ENCODE measurements at regions not wholly inside any gene's neighbourhood (a gene's known extent, or its start where the extent isn't known, plus 50 kb on each side); places are given as distances from the start of the nearest gene placed in this dataset.

DNA sequence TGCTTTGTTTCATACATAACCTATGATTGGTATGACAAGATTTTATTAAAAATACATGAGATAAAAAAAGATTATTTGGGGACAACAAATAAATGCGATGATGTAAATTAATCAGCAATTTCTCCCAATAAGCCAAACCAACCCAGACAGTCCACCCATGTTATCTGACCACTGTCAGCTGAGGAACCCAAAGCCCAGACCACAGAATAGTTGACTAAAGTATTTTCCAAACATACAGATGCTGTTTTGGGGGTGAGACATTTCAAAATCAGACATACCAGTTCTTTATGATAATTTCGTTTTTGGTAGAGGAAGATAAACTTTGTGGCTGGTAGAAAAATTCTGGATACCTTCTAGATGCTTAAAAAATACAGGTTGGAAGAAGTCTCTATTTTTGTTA is 650.8 kb upstream of the FAM241A start:
- TF ChIP-seq, protein P1, sequence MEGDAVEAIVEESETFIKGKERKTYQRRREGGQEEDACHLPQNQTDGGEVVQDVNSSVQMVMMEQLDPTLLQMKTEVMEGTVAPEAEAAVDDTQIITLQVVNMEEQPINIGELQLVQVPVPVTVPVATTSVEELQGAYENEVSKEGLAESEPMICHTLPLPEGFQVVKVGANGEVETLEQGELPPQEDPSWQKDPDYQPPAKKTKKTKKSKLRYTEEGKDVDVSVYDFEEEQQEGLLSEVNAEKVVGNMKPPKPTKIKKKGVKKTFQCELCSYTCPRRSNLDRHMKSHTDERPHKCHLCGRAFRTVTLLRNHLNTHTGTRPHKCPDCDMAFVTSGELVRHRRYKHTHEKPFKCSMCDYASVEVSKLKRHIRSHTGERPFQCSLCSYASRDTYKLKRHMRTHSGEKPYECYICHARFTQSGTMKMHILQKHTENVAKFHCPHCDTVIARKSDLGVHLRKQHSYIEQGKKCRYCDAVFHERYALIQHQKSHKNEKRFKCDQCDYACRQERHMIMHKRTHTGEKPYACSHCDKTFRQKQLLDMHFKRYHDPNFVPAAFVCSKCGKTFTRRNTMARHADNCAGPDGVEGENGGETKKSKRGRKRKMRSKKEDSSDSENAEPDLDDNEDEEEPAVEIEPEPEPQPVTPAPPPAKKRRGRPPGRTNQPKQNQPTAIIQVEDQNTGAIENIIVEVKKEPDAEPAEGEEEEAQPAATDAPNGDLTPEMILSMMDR (IDR thresholded peaks at IDR 0.05) = no peak
- no peak for TF ChIP-seq RNF2 (IDR thresholded peaks at IDR 0.05; ENCODE audit: borderline replicate concordance, low read depth)
- TF ChIP-seq, protein P2, sequence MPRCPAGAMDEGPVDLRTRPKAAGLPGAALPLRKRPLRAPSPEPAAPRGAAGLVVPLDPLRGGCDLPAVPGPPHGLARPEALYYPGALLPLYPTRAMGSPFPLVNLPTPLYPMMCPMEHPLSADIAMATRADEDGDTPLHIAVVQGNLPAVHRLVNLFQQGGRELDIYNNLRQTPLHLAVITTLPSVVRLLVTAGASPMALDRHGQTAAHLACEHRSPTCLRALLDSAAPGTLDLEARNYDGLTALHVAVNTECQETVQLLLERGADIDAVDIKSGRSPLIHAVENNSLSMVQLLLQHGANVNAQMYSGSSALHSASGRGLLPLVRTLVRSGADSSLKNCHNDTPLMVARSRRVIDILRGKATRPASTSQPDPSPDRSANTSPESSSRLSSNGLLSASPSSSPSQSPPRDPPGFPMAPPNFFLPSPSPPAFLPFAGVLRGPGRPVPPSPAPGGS (IDR thresholded peaks at IDR 0.05) = no peak
- TF ChIP-seq, protein P3, sequence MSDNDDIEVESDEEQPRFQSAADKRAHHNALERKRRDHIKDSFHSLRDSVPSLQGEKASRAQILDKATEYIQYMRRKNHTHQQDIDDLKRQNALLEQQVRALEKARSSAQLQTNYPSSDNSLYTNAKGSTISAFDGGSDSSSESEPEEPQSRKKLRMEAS (IDR thresholded peaks at IDR 0.05) = no peak
- no peak for TF ChIP-seq EP300 (IDR thresholded peaks at IDR 0.05)
- TF ChIP-seq POLR2A (IDR thresholded peaks at IDR 0.05; ENCODE audit: low read length) = no peak
- TF ChIP-seq, protein P4, sequence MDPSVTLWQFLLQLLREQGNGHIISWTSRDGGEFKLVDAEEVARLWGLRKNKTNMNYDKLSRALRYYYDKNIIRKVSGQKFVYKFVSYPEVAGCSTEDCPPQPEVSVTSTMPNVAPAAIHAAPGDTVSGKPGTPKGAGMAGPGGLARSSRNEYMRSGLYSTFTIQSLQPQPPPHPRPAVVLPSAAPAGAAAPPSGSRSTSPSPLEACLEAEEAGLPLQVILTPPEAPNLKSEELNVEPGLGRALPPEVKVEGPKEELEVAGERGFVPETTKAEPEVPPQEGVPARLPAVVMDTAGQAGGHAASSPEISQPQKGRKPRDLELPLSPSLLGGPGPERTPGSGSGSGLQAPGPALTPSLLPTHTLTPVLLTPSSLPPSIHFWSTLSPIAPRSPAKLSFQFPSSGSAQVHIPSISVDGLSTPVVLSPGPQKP (IDR thresholded peaks at IDR 0.05; ENCODE audit: low read depth, low read length) = no peak
- no peak for TF ChIP-seq RAD21 (conservative IDR thresholded peaks at IDR 0.05 in 1 of 2, IDR thresholded peaks at IDR 0.05 in 1 of 2)
- TF ChIP-seq CHD2 (IDR thresholded peaks at IDR 0.05; ENCODE audit: low read length, partially characterized antibody) = no peak
- TF ChIP-seq POLR2AphosphoS2 (conservative IDR thresholded peaks at IDR 0.05; ENCODE audit: low read length) = no peak
- no peak for TF ChIP-seq ESRRA (IDR thresholded peaks at IDR 0.05; ENCODE audit: borderline replicate concordance, low read length)
- no peak for TF ChIP-seq HEYL (CRISPR knock-in tag; IDR thresholded peaks at IDR 0.05)
- TF ChIP-seq MYC (IDR thresholded peaks at IDR 0.05; ENCODE audit: borderline replicate concordance, low read length) = no peak
